ENCODE measurements at regions not wholly inside any gene's neighbourhood (a gene's known extent, or its start where the extent isn't known, plus 50 kb on each side); places are given as distances from the start of the nearest gene placed in this dataset.

- ATAC-seq, result no peak
- Histone ChIP-seq H3K4me1 (no peaks in the 10 kb centered on the region), H3K27ac (no peak overlapping the region), H3K4me2 (no peak overlapping the region), H3K9me3 (no peaks in the 10 kb centered on the region), H3K4me3 (no peak overlapping the region)
- no peak for FAIRE-seq
- ChIA-PET CTCF (interaction anchor here (0.9 kb wide), 1 partner anchor 25 kb away, joined by 3 read pairs; no protein-coding TSS in a partner anchor), POLR2A (no interaction called here)
- WGBS (ENCODE audit: missing lambda C conversion rate), result 83% methylated on average over 2 of the region's 2 CpGs
- no peak for DNase-seq (ENCODE audit: low read depth in 1 of 2, low spot score in 1 of 2)
- no peak for TF ChIP-seq KDM1A (IDR thresholded peaks at IDR 0.05; ENCODE audit: low read depth)
- TF ChIP-seq, protein P1, sequence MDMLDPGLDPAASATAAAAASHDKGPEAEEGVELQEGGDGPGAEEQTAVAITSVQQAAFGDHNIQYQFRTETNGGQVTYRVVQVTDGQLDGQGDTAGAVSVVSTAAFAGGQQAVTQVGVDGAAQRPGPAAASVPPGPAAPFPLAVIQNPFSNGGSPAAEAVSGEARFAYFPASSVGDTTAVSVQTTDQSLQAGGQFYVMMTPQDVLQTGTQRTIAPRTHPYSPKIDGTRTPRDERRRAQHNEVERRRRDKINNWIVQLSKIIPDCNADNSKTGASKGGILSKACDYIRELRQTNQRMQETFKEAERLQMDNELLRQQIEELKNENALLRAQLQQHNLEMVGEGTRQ (IDR thresholded peaks at IDR 0.05), result no peak
- TF ChIP-seq SMC3 (IDR thresholded peaks at IDR 0.05), result no peak
- no peak for TF ChIP-seq MAFK (IDR thresholded peaks at IDR 0.05; ENCODE audit: partially characterized antibody)
- no peak for TF ChIP-seq HEYL (CRISPR knock-in tag; IDR thresholded peaks at IDR 0.05)
- no peak for TF ChIP-seq EP300 (IDR thresholded peaks at IDR 0.05)
- no peak for TF ChIP-seq EHMT2 (IDR thresholded peaks at IDR 0.05; ENCODE audit: low read depth)
- no peak for TF ChIP-seq PHF8 (IDR thresholded peaks at IDR 0.05; ENCODE audit: borderline replicate concordance, low read depth)
Measured at GRCh38 chrX:140943513-140943912, 58.9 kb upstream of the SPANXB1 start.

GRCh38 chrX:140944710-140945109, 57.7 kb upstream of the SPANXB1 start:
- H3K27ac ChIP-seq, result no peak overlapping the region
- no peak overlapping the region for H3K4me2 ChIP-seq
- DNase-seq (ENCODE audit: low read depth in 1 of 2, low spot score in 1 of 2) (no peak), FAIRE-seq (peak; percentile 86), ATAC-seq (no peak)
- CTCF ChIA-PET, result interaction anchor here (0.9 kb wide), 1 partner anchor 26 kb away, joined by 3 read pairs; no protein-coding TSS in a partner anchor
- POLR2A ChIA-PET, result no interaction called here
- no peaks in the 10 kb centered on the region for H3K4me1 ChIP-seq
- TF ChIP-seq HOXA7 (CRISPR knock-in tag; IDR thresholded peaks at IDR 0.05), result no peak
- TF ChIP-seq MAFK (IDR thresholded peaks at IDR 0.05; ENCODE audit: partially characterized antibody), result no peak
- no peak for TF ChIP-seq RCOR1 (IDR thresholded peaks at IDR 0.05; ENCODE audit: low read depth, low read length)
- no peak for TF ChIP-seq RARB (CRISPR knock-in tag; IDR thresholded peaks at IDR 0.05)
- no peak for TF ChIP-seq FOSB (CRISPR knock-in tag; IDR thresholded peaks at IDR 0.05)
- TF ChIP-seq, protein P2, sequence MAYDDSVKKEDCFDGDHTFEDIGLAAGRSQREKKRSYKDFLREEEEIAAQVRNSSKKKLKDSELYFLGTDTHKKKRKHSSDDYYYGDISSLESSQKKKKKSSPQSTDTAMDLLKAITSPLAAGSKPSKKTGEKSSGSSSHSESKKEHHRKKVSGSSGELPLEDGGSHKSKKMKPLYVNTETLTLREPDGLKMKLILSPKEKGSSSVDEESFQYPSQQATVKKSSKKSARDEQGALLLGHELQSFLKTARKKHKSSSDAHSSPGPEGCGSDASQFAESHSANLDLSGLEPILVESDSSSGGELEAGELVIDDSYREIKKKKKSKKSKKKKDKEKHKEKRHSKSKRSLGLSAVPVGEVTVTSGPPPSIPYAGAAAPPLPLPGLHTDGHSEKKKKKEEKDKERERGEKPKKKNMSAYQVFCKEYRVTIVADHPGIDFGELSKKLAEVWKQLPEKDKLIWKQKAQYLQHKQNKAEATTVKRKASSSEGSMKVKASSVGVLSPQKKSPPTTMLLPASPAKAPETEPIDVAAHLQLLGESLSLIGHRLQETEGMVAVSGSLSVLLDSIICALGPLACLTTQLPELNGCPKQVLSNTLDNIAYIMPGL (CRISPR knock-in tag; IDR thresholded peaks at IDR 0.05; ENCODE audit: borderline replicate concordance), result no peak
- no peak for TF ChIP-seq NFE2L2 (conservative IDR thresholded peaks at IDR 0.05; ENCODE audit: low read length)
- no peak for TF ChIP-seq FOSL2 (IDR thresholded peaks at IDR 0.05)
- TF ChIP-seq FOSL2 (CRISPR knock-in tag; IDR thresholded peaks at IDR 0.05), result no peak
- TF ChIP-seq KDM5A (IDR thresholded peaks at IDR 0.05), result no peak
- TF ChIP-seq HOXB13 (CRISPR knock-in tag; IDR thresholded peaks at IDR 0.05; ENCODE audit: low read depth), result no peak
- no peak for TF ChIP-seq BHLHE40 (IDR thresholded peaks at IDR 0.05; ENCODE audit: low read depth, low read length)
- no peak for TF ChIP-seq ZSCAN20 (CRISPR knock-in tag; IDR thresholded peaks at IDR 0.05)
- no peak for TF ChIP-seq HDAC2 (IDR thresholded peaks at IDR 0.05)
- TF ChIP-seq CHD4 (IDR thresholded peaks at IDR 0.05; ENCODE audit: borderline replicate concordance), result no peak
- 75% methylated on average over 3 of the region's 3 CpGs for WGBS (ENCODE audit: missing lambda C conversion rate)
- H3K4me3 ChIP-seq, result no peak overlapping the region
- no peaks in the 10 kb centered on the region for H3K9me3 ChIP-seq

- H3K9me3 ChIP-seq, result no peaks in the 10 kb centered on the region
- ChIA-PET POLR2A (no interaction called here), CTCF (no interaction called here)
- TF ChIP-seq HEYL (CRISPR knock-in tag; IDR thresholded peaks at IDR 0.05) (no peak), ZFP36 (IDR thresholded peaks at IDR 0.05; ENCODE audit: borderline replicate concordance, partially characterized antibody) (no peak), FOXS1 (CRISPR knock-in tag; IDR thresholded peaks at IDR 0.05) (no peak), POLR2AphosphoS2 (conservative IDR thresholded peaks at IDR 0.05; ENCODE audit: low read length) (no peak), ZSCAN20 (CRISPR knock-in tag; IDR thresholded peaks at IDR 0.05) (no peak), HOXB5 (CRISPR knock-in tag; IDR thresholded peaks at IDR 0.05) (no peak)
- H3K4me2 ChIP-seq, result no peak overlapping the region
- FAIRE-seq (peak; percentile 91), DNase-seq (ENCODE audit: low read depth in 1 of 2, low spot score in 1 of 2) (no peak), ATAC-seq (no peak)
- H3K4me3 ChIP-seq, result no peak overlapping the region
- WGBS (ENCODE audit: missing lambda C conversion rate), result 80% methylated on average over 5 of the region's 5 CpGs
- H3K4me1 ChIP-seq, result no peaks in the 10 kb centered on the region
- H3K27ac ChIP-seq, result no peak overlapping the region
Measured at GRCh38 chrX:140948827-140949226, 53.6 kb upstream of the SPANXB1 start.

Measured in A549 (cell line).